ENCODE measurements at regions not wholly inside any gene's neighbourhood (a gene's known extent, or its start where the extent isn't known, plus 50 kb on each side); places are given as distances from the start of the nearest gene placed in this dataset.

- DNase-seq (ENCODE audit: low spot score), result no peak
- Mint-ChIP-seq H3K4me1 (ENCODE audit: unreplicated experiment) (peaks cover 5% of the 10 kb centered on the region), H3K27me3 (ENCODE audit: unreplicated experiment) (peaks cover 9% of the 10 kb centered on the region), H3K9me3 (ENCODE audit: unreplicated experiment) (no peaks in the 10 kb centered on the region), H3K27ac (ENCODE audit: unreplicated experiment) (no peak overlapping the region), H3K4me3 (ENCODE audit: unreplicated experiment) (no peak overlapping the region), H3K36me3 (ENCODE audit: low read depth, unreplicated experiment) (no peaks in the 10 kb centered on the region)
- TF ChIP-seq CTCF (IDR thresholded peaks at IDR 0.05; ENCODE audit: unreplicated experiment), result no peak
These were observed 58.1 kb upstream of the CA12 start for GRCh38 chr15:63439536-63440264.

GRCh38 chr15:63440265-63440648 is 58.6 kb upstream of the CA12 start:
- no peak for TF ChIP-seq CTCF (IDR thresholded peaks at IDR 0.05; ENCODE audit: unreplicated experiment)
- no peaks in the 10 kb centered on the region for H3K36me3 Mint-ChIP-seq (ENCODE audit: low read depth, unreplicated experiment)

DNA sequence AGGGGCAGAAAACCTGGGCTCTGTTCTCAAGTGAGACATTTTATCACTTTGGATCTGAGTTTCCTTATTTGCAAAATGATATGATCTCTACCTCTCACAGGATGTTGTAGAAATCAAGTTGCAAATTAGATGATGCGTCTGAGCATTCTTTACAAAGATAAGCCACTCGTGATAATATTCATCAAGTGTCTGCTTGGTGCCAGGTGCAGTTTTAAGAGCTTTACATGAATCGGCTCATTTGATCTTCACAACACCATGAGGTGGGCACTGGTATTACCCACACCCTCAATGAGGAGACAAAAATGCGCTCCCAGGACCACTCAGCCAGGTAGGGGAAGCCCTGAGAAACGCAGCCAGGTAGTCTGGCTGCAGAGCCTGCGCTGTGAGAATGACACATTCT is 59.1 kb upstream of the CA12 start:
- Mint-ChIP-seq H3K4me1 (ENCODE audit: unreplicated experiment) (peaks cover 5% of the 10 kb centered on the region), H3K27ac (ENCODE audit: unreplicated experiment) (no peak overlapping the region), H3K4me3 (ENCODE audit: unreplicated experiment) (no peak overlapping the region), H3K9me3 (ENCODE audit: unreplicated experiment) (no peaks in the 10 kb centered on the region), H3K36me3 (ENCODE audit: low read depth, unreplicated experiment) (no peaks in the 10 kb centered on the region), H3K27me3 (ENCODE audit: unreplicated experiment) (peaks cover 5% of the 10 kb centered on the region)
- no peak for TF ChIP-seq CTCF (IDR thresholded peaks at IDR 0.05; ENCODE audit: unreplicated experiment)
- no peak for DNase-seq (ENCODE audit: low spot score)

More at GRCh38 chr15:63440265-63440648, 58.6 kb upstream of the CA12 start:
- H3K27me3 Mint-ChIP-seq (ENCODE audit: unreplicated experiment), result peaks cover 9% of the 10 kb centered on the region
- no peak overlapping the region for H3K27ac Mint-ChIP-seq (ENCODE audit: unreplicated experiment)
- H3K9me3 Mint-ChIP-seq (ENCODE audit: unreplicated experiment), result no peaks in the 10 kb centered on the region
- no peak for DNase-seq (ENCODE audit: low spot score)
- no peak overlapping the region for H3K4me3 Mint-ChIP-seq (ENCODE audit: unreplicated experiment)
- H3K4me1 Mint-ChIP-seq (ENCODE audit: unreplicated experiment), result peaks cover 5% of the 10 kb centered on the region

DNA sequence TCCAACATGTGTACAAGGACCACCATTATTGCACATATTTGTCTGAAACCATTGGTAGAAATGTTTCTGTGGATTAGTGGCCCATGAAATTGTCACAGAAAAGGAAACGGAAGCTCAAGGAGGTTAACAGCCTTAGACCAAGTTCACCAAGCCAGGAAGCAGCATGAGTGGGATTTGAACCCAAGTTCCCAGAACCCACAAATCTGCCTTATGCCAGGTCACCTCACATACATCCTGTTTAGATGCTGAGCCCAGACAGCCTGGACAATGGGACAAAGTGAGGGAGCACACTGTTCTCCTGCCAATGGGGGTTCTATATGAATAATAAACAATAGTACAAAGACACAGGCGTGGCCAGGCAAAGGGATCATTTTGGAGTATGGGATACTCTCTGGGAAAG is 59.6 kb upstream of the CA12 start:
- Mint-ChIP-seq H3K9me3 (ENCODE audit: unreplicated experiment) (no peaks in the 10 kb centered on the region), H3K36me3 (ENCODE audit: low read depth, unreplicated experiment) (no peaks in the 10 kb centered on the region), H3K27me3 (ENCODE audit: unreplicated experiment) (peaks cover 5% of the 10 kb centered on the region), H3K4me1 (ENCODE audit: unreplicated experiment) (peaks cover 5% of the 10 kb centered on the region), H3K4me3 (ENCODE audit: unreplicated experiment) (no peak overlapping the region), H3K27ac (ENCODE audit: unreplicated experiment) (no peak overlapping the region)
- no peak for DNase-seq (ENCODE audit: low spot score)
- no peak for TF ChIP-seq CTCF (IDR thresholded peaks at IDR 0.05; ENCODE audit: unreplicated experiment)

GRCh38 chr15:63442080-63442479 is 60.4 kb upstream of the CA12 start:
- TF ChIP-seq CTCF (IDR thresholded peaks at IDR 0.05; ENCODE audit: unreplicated experiment), result no peak
- H3K4me3 Mint-ChIP-seq (ENCODE audit: unreplicated experiment), result no peak overlapping the region
- no peak overlapping the region for H3K27ac Mint-ChIP-seq (ENCODE audit: unreplicated experiment)
- H3K4me1 Mint-ChIP-seq (ENCODE audit: unreplicated experiment), result no peaks in the 10 kb centered on the region
- H3K27me3 Mint-ChIP-seq (ENCODE audit: unreplicated experiment), result peaks cover 4% of the 10 kb centered on the region
- no peaks in the 10 kb centered on the region for H3K36me3 Mint-ChIP-seq (ENCODE audit: low read depth, unreplicated experiment)
- no peaks in the 10 kb centered on the region for H3K9me3 Mint-ChIP-seq (ENCODE audit: unreplicated experiment)
- DNase-seq (ENCODE audit: low spot score), result no peak
